ELF-1 (cell line): ENCODE measurements at regions not wholly inside any gene's neighbourhood (a gene's known extent, or its start where the extent isn't known, plus 50 kb on each side); places are given as distances from the start of the nearest gene placed in this dataset.

Experiments used
- DNase-seq: peaks from one replicate; pipeline ENCODE4 v3.0.0-alpha.2; 2016; ENCODE audit warnings: low read depth, low spot score

DNA sequence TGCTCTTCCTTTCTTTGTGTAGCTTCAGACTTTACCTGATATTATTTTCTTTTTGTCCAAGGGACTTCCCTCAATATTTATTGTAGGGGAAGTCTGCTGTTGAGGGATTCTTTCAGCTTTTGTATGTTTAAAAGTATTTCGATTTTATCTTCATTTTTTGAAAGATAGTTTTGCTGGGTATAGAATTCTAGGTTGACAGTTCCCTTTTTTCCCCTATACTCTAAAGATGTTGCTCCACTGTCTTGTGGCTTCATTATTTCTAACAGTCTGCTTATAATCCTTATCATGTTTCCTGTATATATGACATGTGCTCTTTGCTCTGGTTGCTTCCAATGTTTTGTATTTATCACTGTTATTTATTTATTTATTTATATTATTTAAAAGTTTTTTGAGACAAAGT is 57.3 kb downstream of the CYTL1 start:
- DNase-seq, result no peak

DNA sequence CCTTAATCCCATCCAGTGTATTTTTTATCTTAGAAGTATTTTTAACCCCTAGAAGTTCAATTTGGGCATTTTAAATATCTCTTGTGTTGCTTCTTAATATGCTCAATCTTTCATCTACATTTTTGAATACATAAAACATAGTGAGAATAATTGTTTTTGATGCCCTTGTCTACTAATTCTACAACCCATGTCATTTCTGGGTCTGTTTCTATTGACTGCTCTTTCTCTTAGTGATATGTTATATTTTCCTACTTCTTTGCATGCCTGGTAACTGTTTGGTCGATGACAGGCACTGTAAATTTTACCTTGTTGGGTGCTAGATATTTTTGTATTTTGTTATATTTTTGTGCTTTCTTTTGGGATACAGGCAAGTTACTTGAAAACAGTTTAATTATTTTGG is 56.3 kb downstream of the CYTL1 start:
- no peak for DNase-seq
